H9 (cell line): ENCODE measurements at regions not wholly inside any gene's neighbourhood (a gene's known extent, or its start where the extent isn't known, plus 50 kb on each side); places are given as distances from the start of the nearest gene placed in this dataset.

Experiments used
- DNase-seq: peaks from one replicate; pipeline ENCODE4 v3.0.0-alpha.2; 2017
- H2AFZ ChIP-seq: one replicate; pipeline ENCODE4 v1.6.1; 2013; ENCODE audit warnings: mild to moderate bottlenecking, low read length, control low read depth, moderate library complexity
- H2AK5ac ChIP-seq: 2 replicates; pipeline ENCODE4 v1.6.1; 2013; ENCODE audit warnings: low read length, control low read depth, mixed read lengths; ENCODE audit not compliant: insufficient read length
- H2BK120ac ChIP-seq: one replicate; pipeline ENCODE4 v1.6.1; 2013; ENCODE audit warnings: low read depth, mild to moderate bottlenecking, low read length, control low read depth, inconsistent platforms; ENCODE audit not compliant: poor library complexity, severe bottlenecking
- H2BK12ac ChIP-seq: 2 replicates; pipeline ENCODE4 v1.6.1; 2013; ENCODE audit warnings: low read length, control low read depth, mixed read lengths, low read depth; ENCODE audit not compliant: insufficient read length
- H2BK15ac ChIP-seq: 2 replicates; pipeline ENCODE4 v1.6.1; 2013; ENCODE audit warnings: low read depth, low read length, control low read depth
- H2BK20ac ChIP-seq: one replicate; pipeline ENCODE4 v1.6.1; 2013; ENCODE audit warnings: low read depth, mild to moderate bottlenecking, low read length, control low read depth, inconsistent platforms; ENCODE audit not compliant: poor library complexity, severe bottlenecking
- H2BK5ac ChIP-seq: 2 replicates; pipeline ENCODE4 v1.6.1; 2013; ENCODE audit warnings: low read length, control low read depth, mixed read lengths; ENCODE audit not compliant: insufficient read length
- H3K14ac ChIP-seq: 2 replicates; pipeline ENCODE4 v1.6.1; 2013; ENCODE audit warnings: low read length, control low read depth; ENCODE audit not compliant: insufficient read depth
- H3K18ac ChIP-seq: 2 replicates; pipeline ENCODE4 v1.6.1; 2013; ENCODE audit warnings: low read depth, mild to moderate bottlenecking, mixed read lengths, low read length, control low read depth; ENCODE audit not compliant: insufficient read length
- H3K23ac ChIP-seq: 2 replicates; pipeline ENCODE4 v1.6.1; 2013; ENCODE audit warnings: low read length, control low read depth, mixed read lengths, low read depth; ENCODE audit not compliant: insufficient read length
- H3K23me2 ChIP-seq: 2 replicates; pipeline ENCODE4 v1.6.1; 2013; ENCODE audit warnings: low read depth, mild to moderate bottlenecking, mixed read lengths, low read length, control low read depth; ENCODE audit not compliant: insufficient read length, poor library complexity, severe bottlenecking
- H3K27ac ChIP-seq: 2 replicates; pipeline ENCODE4 v1.5.1; 2013; ENCODE audit warnings: low read length, control low read depth, mixed read lengths, low read depth; ENCODE audit not compliant: insufficient read length
- H3K27me3 ChIP-seq: 2 replicates; pipeline ENCODE4 v1.6.1; 2013; ENCODE audit warnings: low read length, control low read depth, inconsistent platforms; ENCODE audit not compliant: insufficient read depth
- H3K4ac ChIP-seq: 2 replicates; pipeline ENCODE4 v1.6.1; 2013; ENCODE audit warnings: low read depth, mild to moderate bottlenecking, control low read depth, inconsistent platforms, low read length, moderate library complexity
- H3K4me1 ChIP-seq: 2 replicates; pipeline ENCODE4 v1.6.1; 2013; ENCODE audit warnings: low read length, control low read depth, inconsistent platforms; ENCODE audit not compliant: insufficient read depth
- H3K4me2 ChIP-seq: 2 replicates; pipeline ENCODE4 v1.6.1; 2013; ENCODE audit warnings: low read length, control low read depth, mixed read lengths; ENCODE audit not compliant: insufficient read length, insufficient read depth
- H3K56ac ChIP-seq: 2 replicates; pipeline ENCODE4 v1.6.1; 2013; ENCODE audit warnings: low read depth, mild to moderate bottlenecking, mixed read lengths, low read length, control low read depth; ENCODE audit not compliant: insufficient read length
- H3K79me1 ChIP-seq: 2 replicates; pipeline ENCODE4 v1.6.1; 2013; ENCODE audit warnings: low read depth, mild to moderate bottlenecking, moderate library complexity, low read length, control low read depth, inconsistent platforms; ENCODE audit not compliant: insufficient read depth, poor library complexity, severe bottlenecking
- H3K79me2 ChIP-seq: 2 replicates; pipeline ENCODE4 v1.6.1; 2013; ENCODE audit warnings: low read length, control low read depth, inconsistent platforms; ENCODE audit not compliant: insufficient read depth
- H3K9ac ChIP-seq: 2 replicates; pipeline ENCODE4 v1.6.1; 2013; ENCODE audit warnings: low read length, control low read depth, mixed read lengths; ENCODE audit not compliant: insufficient read length; ENCODE audit errors: extremely low read depth
- H3K9me3 ChIP-seq: one replicate; pipeline ENCODE4 v1.6.1; 2013; ENCODE audit warnings: low read depth, low read length, inconsistent platforms; ENCODE audit not compliant: control insufficient read depth
- H3T11ph ChIP-seq: one replicate; pipeline ENCODE4 v1.6.1; 2013; ENCODE audit warnings: mild to moderate bottlenecking, low read length, control low read depth, inconsistent platforms
- H4K20me1 ChIP-seq: one replicate; pipeline ENCODE4 v1.6.1; 2013; ENCODE audit not compliant: control insufficient read depth, insufficient read length, insufficient read depth
- H4K5ac ChIP-seq: 2 replicates; pipeline ENCODE4 v1.6.1; 2013; ENCODE audit warnings: low read depth, mild to moderate bottlenecking, mixed read lengths, low read length, control low read depth; ENCODE audit not compliant: insufficient read length
- H4K8ac ChIP-seq: replicated peaks from 2 replicates; pipeline ENCODE4 v1.6.1; 2013; ENCODE audit warnings: low read length, control low read depth, mixed read lengths, low read depth; ENCODE audit not compliant: insufficient read length
- H4K91ac ChIP-seq: 2 replicates; pipeline ENCODE4 v1.6.1; 2013; ENCODE audit warnings: low read depth, mild to moderate bottlenecking, moderate library complexity, mixed read lengths, low read length, control low read depth; ENCODE audit not compliant: insufficient read length
- H3K27ac Mint-ChIP-seq, 3 experiments: 2 replicates in 2 of 3; 3 replicates in 1 of 3; pipeline ENCODE4 v1.8.0; 2020 to 2021; ENCODE audit warnings: mixed read lengths in 3 of 3, mild to moderate bottlenecking in 1 of 3, moderate library complexity in 1 of 3
- H3K27me3 Mint-ChIP-seq: 2 replicates; pipeline ENCODE4 v1.8.0; 2021; ENCODE audit warnings: low read depth, mild to moderate bottlenecking, moderate library complexity, mixed read lengths
- H3K36me3 Mint-ChIP-seq, 3 experiments: 2 replicates in 2 of 3; 3 replicates in 1 of 3; pipeline ENCODE4 v1.8.0; 2020 to 2021; ENCODE audit warnings: low read depth in 3 of 3, mixed read lengths in 3 of 3; ENCODE audit not compliant: insufficient read depth in 1 of 3
- H3K4me1 Mint-ChIP-seq, 2 experiments: 2 replicates each; pipeline ENCODE4 v1.8.0; 2020; ENCODE audit warnings: mixed read lengths in 2 of 2
- H3K4me3 Mint-ChIP-seq, 2 experiments: 2 replicates in 1 of 2; 3 replicates in 1 of 2; pipeline ENCODE4 v1.8.0; 2020 to 2021; ENCODE audit warnings: mild to moderate bottlenecking in 2 of 2, mixed read lengths in 2 of 2, moderate library complexity in 1 of 2
- H3K9me3 Mint-ChIP-seq, 2 experiments: 2 replicates in 1 of 2; 3 replicates in 1 of 2; pipeline ENCODE4 v1.8.0; 2020; ENCODE audit warnings: mild to moderate bottlenecking in 2 of 2, mixed read lengths in 2 of 2, moderate library complexity in 1 of 2
- CTCF ChIP-seq: fragments of 200-600 bp; sonication (generic); conservative IDR thresholded peaks from 3 replicates; pipeline ENCODE4 v1.8.0; 2021; ENCODE audit warnings: antibody characterized with exemption, mild to moderate bottlenecking
- whole genome bisulfite sequencing: extraction: QIAGEN DNeasy Blood & Tissue Kit; methylation state at CpG from one replicate; pipeline ENCODE4 v1.1.7; 2013; ENCODE audit warnings: missing lambda C conversion rate, low lambda C conversion rate, mixed read lengths; ENCODE audit not compliant: insufficient read length; ENCODE audit errors: extremely low coverage; 5-methylcytosine and 5-hydroxymethylcytosine counted together

- H2BK12ac ChIP-seq: no peak overlapping the region
- H3K4me1 ChIP-seq: no peaks in the 10 kb centered on the region
- no peak overlapping the region for H2BK20ac ChIP-seq
- no peak overlapping the region for H3T11ph ChIP-seq
- no peak overlapping the region for H2AFZ ChIP-seq
- Mint-ChIP-seq H3K36me3 (no peaks in the 10 kb centered on the region), H3K9me3 (peaks cover 2 to 5% of the 10 kb centered on the region in 2 experiments; a peak in 3 of 5 replicates), H3K27me3 (no peaks in the 10 kb centered on the region), H3K4me3 (no peak overlapping the region), H3K27ac (no peak overlapping the region), H3K4me1 (peaks cover 2 to 3% of the 10 kb centered on the region in 2 experiments; a peak in 1 of 4 replicates)
- H3K18ac ChIP-seq: no peak overlapping the region
- H3K23me2 ChIP-seq: no peaks in the 10 kb centered on the region
- no peak overlapping the region for H3K56ac ChIP-seq
- no peak overlapping the region for H3K4ac ChIP-seq
- H2BK15ac ChIP-seq: no peak overlapping the region
- no peak overlapping the region for H4K8ac ChIP-seq
- no peak overlapping the region for H3K23ac ChIP-seq
- no peak for TF ChIP-seq CTCF
- no peak overlapping the region for H3K9ac ChIP-seq
- no peak overlapping the region for H2BK5ac ChIP-seq
- no peaks in the 10 kb centered on the region for H4K20me1 ChIP-seq
- H4K91ac ChIP-seq: no peak overlapping the region
- no peak overlapping the region for H3K4me2 ChIP-seq
- no peaks in the 10 kb centered on the region for H3K79me2 ChIP-seq
- no peaks in the 10 kb centered on the region for H3K27me3 ChIP-seq
- no peak overlapping the region for H3K14ac ChIP-seq
- H2AK5ac ChIP-seq: no peak overlapping the region
- WGBS: no CpG with 5 or more reads among the region's 1 CpG
- no peak overlapping the region for H4K5ac ChIP-seq
- no peak overlapping the region for H3K27ac ChIP-seq
- no peaks in the 10 kb centered on the region for H3K9me3 ChIP-seq
- no peak overlapping the region for H2BK120ac ChIP-seq
- H3K79me1 ChIP-seq: no peaks in the 10 kb centered on the region
- no peak for DNase-seq
Observed at GRCh38 chr21:23463365-23463764, 2143.9 kb downstream of the MRPL39 start.
